T-helper 1 cell treated with Interleukin-12 subunit alpha and Interleukin-12 subunit beta and Interleukin-4 antibody, amounts not matched to agents 30 μg/mL and 1 μg/mL, for 36 hours (primary cell): ENCODE measurements at regions not wholly inside any gene's neighbourhood (a gene's known extent, or its start where the extent isn't known, plus 50 kb on each side); places are given as distances from the start of the nearest gene placed in this dataset.
A peak's percentile ranks its signal among the peaks of the same experiment; 100 is the strongest.

Source experiments
- H3K27ac Mint-ChIP-seq: one replicate; pipeline ENCODE4 v1.8.0; 2021; ENCODE audit warnings: mild to moderate bottlenecking, mixed read lengths
- H3K27me3 Mint-ChIP-seq: one replicate; pipeline ENCODE4 v1.8.0; 2021; ENCODE audit warnings: low read depth, mixed read lengths
- H3K36me3 Mint-ChIP-seq: one replicate; pipeline ENCODE4 v1.8.0; 2021; ENCODE audit warnings: low read depth, mixed read lengths
- H3K4me1 Mint-ChIP-seq: one replicate; pipeline ENCODE4 v1.8.0; 2021; ENCODE audit warnings: low read depth, mixed read lengths
- H3K4me3 Mint-ChIP-seq: one replicate; pipeline ENCODE4 v1.8.0; 2021; ENCODE audit warnings: mild to moderate bottlenecking, moderate library complexity, mixed read lengths
- H3K9me3 Mint-ChIP-seq: one replicate; pipeline ENCODE4 v1.8.0; 2021; ENCODE audit warnings: mixed read lengths

- H3K4me1 Mint-ChIP-seq: no peaks in the 10 kb centered on the region
- H3K4me3 Mint-ChIP-seq: no peak overlapping the region
- peaks cover 9% of the 10 kb centered on the region for H3K9me3 Mint-ChIP-seq
- no peaks in the 10 kb centered on the region for H3K36me3 Mint-ChIP-seq
- no peak overlapping the region for H3K27ac Mint-ChIP-seq
- no peaks in the 10 kb centered on the region for H3K27me3 Mint-ChIP-seq
Observed at GRCh38 chr1:221053889-221054288, 174.6 kb downstream of the HLX start.

- Mint-ChIP-seq H3K27me3 (no peaks in the 10 kb centered on the region), H3K4me3 (no peak overlapping the region), H3K36me3 (no peaks in the 10 kb centered on the region), H3K9me3 (no peaks in the 10 kb centered on the region), H3K4me1 (no peaks in the 10 kb centered on the region), H3K27ac (no peak overlapping the region)
Observed at GRCh38 chr1:221059506-221059905, 180.3 kb downstream of the HLX start.

GRCh38 chr1:221063651-221064050 lies 184.4 kb downstream of the HLX start:
- no peaks in the 10 kb centered on the region for H3K9me3 Mint-ChIP-seq
- peaks cover 3% of the 10 kb centered on the region for H3K4me1 Mint-ChIP-seq
- H3K27ac Mint-ChIP-seq: no peak overlapping the region
- no peaks in the 10 kb centered on the region for H3K27me3 Mint-ChIP-seq
- no peak overlapping the region for H3K4me3 Mint-ChIP-seq
- no peaks in the 10 kb centered on the region for H3K36me3 Mint-ChIP-seq

- no peaks in the 10 kb centered on the region for H3K9me3 Mint-ChIP-seq
- H3K4me3 Mint-ChIP-seq: no peak overlapping the region
- H3K4me1 Mint-ChIP-seq: peaks cover 7% of the 10 kb centered on the region
- H3K27me3 Mint-ChIP-seq: no peaks in the 10 kb centered on the region
- no peak overlapping the region for H3K27ac Mint-ChIP-seq
- no peaks in the 10 kb centered on the region for H3K36me3 Mint-ChIP-seq
Observed at GRCh38 chr1:221066351-221067001, 187.2 kb downstream of the HLX start.

GRCh38 chr1:221067721-221068120 lies 188.5 kb downstream of the HLX start:
- Mint-ChIP-seq H3K9me3 (no peaks in the 10 kb centered on the region), H3K4me3 (no peak overlapping the region), H3K4me1 (peaks cover 8% of the 10 kb centered on the region), H3K36me3 (no peaks in the 10 kb centered on the region), H3K27ac (no peak overlapping the region), H3K27me3 (no peaks in the 10 kb centered on the region)

DNA sequence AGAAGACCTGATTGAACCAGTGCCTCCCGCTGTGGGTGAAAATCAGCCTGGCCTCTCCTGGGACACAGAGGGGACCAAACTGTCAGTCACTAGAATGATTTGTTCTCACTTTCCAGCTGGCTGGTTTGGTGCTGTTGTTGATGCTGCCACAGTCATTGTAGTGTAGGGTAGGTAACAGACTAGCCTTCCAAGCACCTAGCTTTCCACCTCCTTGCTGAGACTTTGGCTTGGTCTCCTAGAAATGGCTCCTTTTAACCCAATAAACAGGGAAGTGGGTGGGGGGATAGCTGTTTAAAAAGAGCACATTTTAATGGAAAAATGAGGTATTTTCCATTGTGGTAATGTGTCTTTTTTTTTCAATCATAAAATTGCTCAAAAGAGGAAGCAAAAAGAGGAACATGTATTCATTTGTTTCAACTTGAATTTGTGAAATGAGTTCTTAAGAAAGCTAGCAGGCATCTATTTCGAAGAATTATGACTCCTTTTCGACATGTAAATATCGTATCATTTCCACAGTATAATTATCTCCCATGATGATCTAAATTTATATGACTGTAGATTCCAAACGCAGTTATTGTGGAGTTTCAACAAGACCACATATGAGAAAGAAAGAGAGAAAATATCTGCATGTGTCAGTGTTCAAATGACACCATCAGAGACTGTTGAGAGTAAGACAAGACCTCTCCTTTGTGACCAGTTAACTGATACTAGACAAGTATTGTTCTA lies 190.1 kb downstream of the HLX start:
- no peaks in the 10 kb centered on the region for H3K9me3 Mint-ChIP-seq
- H3K4me3 Mint-ChIP-seq: peak overlapping the region; percentile 1
- no peaks in the 10 kb centered on the region for H3K36me3 Mint-ChIP-seq
- peaks cover 8% of the 10 kb centered on the region for H3K4me1 Mint-ChIP-seq
- peak overlapping the region; percentile 73 for H3K27ac Mint-ChIP-seq
- no peaks in the 10 kb centered on the region for H3K27me3 Mint-ChIP-seq

GRCh38 chr1:221069986-221070385 lies 190.7 kb downstream of the HLX start:
- Mint-ChIP-seq H3K27ac (peak overlapping the region; percentile 73), H3K27me3 (no peaks in the 10 kb centered on the region), H3K36me3 (no peaks in the 10 kb centered on the region), H3K4me3 (peak overlapping the region; percentile 1), H3K4me1 (peaks cover 10% of the 10 kb centered on the region), H3K9me3 (no peaks in the 10 kb centered on the region)

- Mint-ChIP-seq H3K4me3 (no peak overlapping the region), H3K4me1 (peaks cover 10% of the 10 kb centered on the region), H3K27ac (no peak overlapping the region), H3K27me3 (no peaks in the 10 kb centered on the region), H3K36me3 (no peaks in the 10 kb centered on the region), H3K9me3 (no peaks in the 10 kb centered on the region)
Observed at GRCh38 chr1:221071777-221072176, 192.5 kb downstream of the HLX start.

GRCh38 chr1:221072214-221072613 lies 193.0 kb downstream of the HLX start:
- H3K9me3 Mint-ChIP-seq: no peaks in the 10 kb centered on the region
- peaks cover 10% of the 10 kb centered on the region for H3K4me1 Mint-ChIP-seq
- H3K27ac Mint-ChIP-seq: no peak overlapping the region
- H3K36me3 Mint-ChIP-seq: no peaks in the 10 kb centered on the region
- H3K27me3 Mint-ChIP-seq: no peaks in the 10 kb centered on the region
- no peak overlapping the region for H3K4me3 Mint-ChIP-seq

DNA sequence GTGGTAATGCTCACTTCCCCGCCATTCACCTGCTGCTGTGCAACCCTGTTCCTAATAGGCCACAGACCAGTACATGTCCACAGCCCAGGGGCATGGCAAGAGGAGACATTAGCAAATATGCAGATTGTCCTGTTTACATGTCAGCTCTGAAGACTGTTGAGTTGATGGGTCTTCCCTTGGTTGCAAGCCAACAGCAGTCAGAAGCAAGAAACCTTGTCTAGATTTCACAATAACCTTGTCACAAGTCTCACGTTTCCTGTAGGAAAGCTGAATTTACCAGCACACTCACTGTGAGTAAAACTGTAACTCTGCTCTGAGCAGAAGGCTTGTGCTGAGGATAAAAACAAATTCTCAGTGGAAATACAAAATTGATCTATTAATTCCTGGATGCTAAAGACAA lies 195.1 kb downstream of the HLX start:
- Mint-ChIP-seq H3K27me3 (no peaks in the 10 kb centered on the region), H3K27ac (no peak overlapping the region), H3K4me3 (no peak overlapping the region), H3K36me3 (no peaks in the 10 kb centered on the region), H3K9me3 (no peaks in the 10 kb centered on the region), H3K4me1 (peaks cover 8% of the 10 kb centered on the region)

GRCh38 chr1:221075911-221076310 lies 196.7 kb downstream of the HLX start:
- Mint-ChIP-seq H3K27ac (peak overlapping the region; percentile 7), H3K9me3 (no peaks in the 10 kb centered on the region), H3K36me3 (no peaks in the 10 kb centered on the region), H3K4me1 (peaks cover 5% of the 10 kb centered on the region), H3K27me3 (no peaks in the 10 kb centered on the region), H3K4me3 (no peak overlapping the region)

GRCh38 chr1:221076391-221076811 lies 197.2 kb downstream of the HLX start:
- no peak overlapping the region for H3K27ac Mint-ChIP-seq
- H3K4me3 Mint-ChIP-seq: no peak overlapping the region
- H3K4me1 Mint-ChIP-seq: peaks cover 3% of the 10 kb centered on the region
- no peaks in the 10 kb centered on the region for H3K36me3 Mint-ChIP-seq
- H3K9me3 Mint-ChIP-seq: no peaks in the 10 kb centered on the region
- no peaks in the 10 kb centered on the region for H3K27me3 Mint-ChIP-seq

DNA sequence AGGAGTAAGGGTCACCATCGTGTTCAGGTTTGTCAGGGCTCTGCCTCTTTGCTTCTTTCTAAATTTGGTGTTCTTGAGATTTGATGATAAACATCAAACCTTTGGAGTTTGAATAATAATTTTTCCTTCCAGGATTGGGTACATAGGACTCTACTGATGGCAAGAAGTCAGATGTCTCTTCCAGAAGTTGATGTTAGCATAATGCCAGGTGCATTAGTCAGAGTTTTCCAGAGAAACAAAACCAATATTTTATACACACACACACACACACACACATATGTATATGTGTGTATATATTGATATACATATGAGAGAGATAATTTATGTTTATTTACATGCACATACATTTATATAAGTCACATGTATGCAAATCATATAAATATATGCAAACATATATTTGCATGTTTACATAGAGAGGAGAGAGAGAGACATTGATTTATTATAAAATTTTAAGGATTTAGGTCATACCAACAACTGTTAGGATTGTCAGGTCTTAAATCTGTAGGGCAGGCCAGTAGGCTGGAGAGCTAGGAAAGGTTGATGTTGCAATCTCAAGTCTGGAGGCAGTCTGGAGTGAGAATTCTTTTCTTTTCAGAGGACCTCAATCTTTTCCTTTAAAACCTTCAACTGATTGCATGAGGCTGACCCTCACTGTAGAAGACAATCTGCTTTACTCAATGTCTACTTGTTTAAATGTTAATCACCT lies 199.2 kb downstream of the HLX start:
- peaks cover 2% of the 10 kb centered on the region for H3K4me1 Mint-ChIP-seq
- no peaks in the 10 kb centered on the region for H3K27me3 Mint-ChIP-seq
- H3K4me3 Mint-ChIP-seq: no peak overlapping the region
- no peaks in the 10 kb centered on the region for H3K9me3 Mint-ChIP-seq
- no peak overlapping the region for H3K27ac Mint-ChIP-seq
- H3K36me3 Mint-ChIP-seq: no peaks in the 10 kb centered on the region

DNA sequence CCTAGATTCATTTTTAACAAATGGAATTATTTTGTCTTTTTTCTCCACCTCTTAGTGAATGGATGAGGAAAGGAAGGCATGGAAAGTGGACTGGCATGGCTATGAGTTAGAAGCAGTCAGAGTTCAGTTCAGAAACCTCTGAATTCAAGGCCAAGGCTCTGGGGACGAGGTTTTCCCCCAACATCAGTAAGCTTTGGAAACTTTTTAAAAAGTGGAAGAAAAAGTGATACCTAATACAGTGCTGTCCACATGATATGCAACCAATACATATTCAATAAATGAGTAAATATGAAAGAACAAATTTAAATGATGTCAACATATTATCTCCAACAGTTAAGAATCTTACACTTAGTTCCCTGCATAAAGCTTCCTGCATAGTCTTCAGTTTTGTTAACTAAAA lies 204.7 kb downstream of the HLX start:
- Mint-ChIP-seq H3K4me3 (no peak overlapping the region), H3K27me3 (no peaks in the 10 kb centered on the region), H3K9me3 (no peaks in the 10 kb centered on the region), H3K4me1 (no peaks in the 10 kb centered on the region), H3K36me3 (no peaks in the 10 kb centered on the region), H3K27ac (no peak overlapping the region)

DNA sequence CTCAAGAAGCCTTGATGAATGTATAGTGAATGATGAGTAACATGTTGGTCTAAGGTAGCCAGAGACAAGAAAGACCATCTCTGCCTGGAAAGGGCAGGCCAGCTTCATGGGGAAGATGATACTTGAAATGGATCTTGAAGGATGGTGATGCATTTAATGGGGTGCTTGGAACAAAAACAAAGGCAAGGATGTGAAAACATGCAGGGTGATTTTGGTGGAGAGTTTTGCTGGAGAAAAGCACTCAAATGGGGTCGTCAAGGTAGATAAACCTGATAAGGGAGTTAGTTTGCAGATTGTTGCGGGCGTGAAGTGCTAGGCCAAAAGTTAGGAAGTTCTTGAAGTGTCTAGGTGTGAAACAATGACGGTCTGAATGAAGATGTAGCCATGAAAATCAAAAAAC lies 205.4 kb downstream of the HLX start:
- Mint-ChIP-seq H3K36me3 (no peaks in the 10 kb centered on the region), H3K4me1 (no peaks in the 10 kb centered on the region), H3K9me3 (no peaks in the 10 kb centered on the region), H3K27ac (no peak overlapping the region), H3K27me3 (no peaks in the 10 kb centered on the region), H3K4me3 (no peak overlapping the region)
